K562 (cell line): ENCODE measurements at regions not wholly inside any gene's neighbourhood (a gene's known extent, or its start where the extent isn't known, plus 50 kb on each side); places are given as distances from the start of the nearest gene placed in this dataset.

Source experiments
- ATAC-seq: fragments of 200-7000 bp; cut with Tn5 transposase; 3 replicates; pipeline ENCODE4 v1.9.1; 2020; ENCODE audit warnings: moderate library complexity
- BruUV-seq: library from RNA; stranded (reverse); fragments of 400-500 nt; replicated peaks from 2 replicates; lab custom pipeline; 2021; lab: Mats Ljungman, UMichigan
- CTCF ChIA-PET: fragments of 300-600 bp; formaldehyde crosslinking; extraction: SDS; loops from one replicate; lab custom pipeline; 2021; ENCODE audit warnings: low intra/inter-chr PET ratio; lab: Yijun Ruan, JAX
- POLR2A ChIA-PET: fragments of 300-600, 350-650 bp; sonication (Branson Sonifier 250); formaldehyde crosslinking; extraction: SDS; loops from one replicate; lab custom pipeline; 2021; ENCODE audit warnings: antibody characterized with exemption, inconsistent platforms; lab: Yijun Ruan, JAX
- DNase-seq, 4 experiments: peaks; one replicate each; pipeline versions ENCODE4 v3.0.0 to v3.0.0-alpha.2; 2011 to 2018; ENCODE audit warnings: low spot score in 3 of 4, mixed read lengths in 3 of 4; ENCODE audit errors: extremely low read depth in 1 of 4
- FAIRE-seq: peaks from 2 replicates; lab custom pipeline; 2011; peaks lifted over from hg19 to GRCh38; lab: Jason Lieb, UNC
- H2AFZ ChIP-seq: 2 replicates; pipeline ENCODE4 v1.6.0; 2011; ENCODE audit warnings: low read depth, low read length, control low read depth, inconsistent platforms
- H3K27ac ChIP-seq: fragments of 200-600 bp; 3 replicates; pipeline ENCODE4 v1.8.0; 2011; ENCODE audit warnings: low read depth, mild to moderate bottlenecking, control low read depth, inconsistent platforms, low read length, moderate library complexity, mixed read lengths; ENCODE audit errors: extremely low read depth
- H3K27me3 ChIP-seq, 2 experiments: fragments of 300-600 bp in 1 of 2; 2 replicates in 1 of 2; 3 replicates in 1 of 2; pipeline versions ENCODE4 v1.6.0 to v1.8.0; 2011; ENCODE audit warnings: inconsistent platforms in 2 of 2, low read length in 2 of 2, mild to moderate bottlenecking in 1 of 2, mixed read lengths in 1 of 2, moderate library complexity in 1 of 2; ENCODE audit not compliant: control insufficient read depth in 2 of 2, insufficient read depth in 2 of 2
- H3K36me3 ChIP-seq: fragments of 300-600 bp; 3 replicates; pipeline ENCODE4 v1.8.0; 2011; ENCODE audit warnings: mild to moderate bottlenecking, low read length, inconsistent platforms; ENCODE audit not compliant: control insufficient read depth, insufficient read depth
- H3K4me1 ChIP-seq, 2 experiments: fragments of 200-600 bp in 1 of 2; replicated peaks in 1 of 2; 2 replicates in 1 of 2; 3 replicates in 1 of 2; pipeline versions ENCODE4 v1.5.1 to v1.8.0; 2011; ENCODE audit warnings: inconsistent platforms in 2 of 2, low read length in 2 of 2, mild to moderate bottlenecking in 1 of 2, mixed read lengths in 1 of 2, moderate library complexity in 1 of 2; ENCODE audit not compliant: control insufficient read depth in 2 of 2, insufficient read depth in 2 of 2
- H3K4me2 ChIP-seq: 2 replicates; pipeline ENCODE4 v1.6.1; 2011; ENCODE audit warnings: low read length, control low read depth, inconsistent platforms, mixed read lengths; ENCODE audit not compliant: insufficient read depth
- H3K4me3 ChIP-seq: fragments of 200-600 bp; sonication (generic), shearing (Covaris generic); 2 replicates; pipeline ENCODE4 v1.5.1; 2016; ENCODE audit warnings: control low read depth, inconsistent platforms
- H3K79me2 ChIP-seq: fragments of 200-600 bp; 3 replicates; pipeline ENCODE4 v1.8.0; 2011; ENCODE audit warnings: low read length, inconsistent platforms; ENCODE audit not compliant: control insufficient read depth, insufficient read depth
- H3K9ac ChIP-seq, 2 experiments: 2 replicates each; pipeline versions ENCODE4 v1.6.0 to v1.6.1; 2011; ENCODE audit warnings: low read depth in 2 of 2, low read length in 2 of 2, control low read depth in 1 of 2, inconsistent platforms in 1 of 2, mild to moderate bottlenecking in 1 of 2, mixed read lengths in 1 of 2; ENCODE audit not compliant: insufficient read depth in 1 of 2
- H3K9me1 ChIP-seq: one replicate; pipeline ENCODE4 v1.6.0; 2011; ENCODE audit warnings: inconsistent platforms, mild to moderate bottlenecking, low read length, moderate library complexity; ENCODE audit not compliant: control insufficient read depth, insufficient read depth
- H3K9me3 ChIP-seq: replicated peaks from 2 replicates; pipeline ENCODE4 v1.5.1; 2011; ENCODE audit warnings: low read depth, low read length, inconsistent platforms; ENCODE audit not compliant: control insufficient read depth, insufficient read depth
- H4K20me1 ChIP-seq: replicated peaks from 2 replicates; pipeline ENCODE4 v1.6.1; 2011; ENCODE audit warnings: low read length, inconsistent platforms, mixed read lengths; ENCODE audit not compliant: control insufficient read depth, insufficient read depth
- HMG20A ChIP-seq: fragments of 450-650 bp; formaldehyde crosslinking; conservative IDR thresholded peaks from 2 replicates; pipeline ENCODE4 v1.4.0; 2020; ENCODE audit warnings: mild to moderate bottlenecking, mixed read lengths
- MCM7 ChIP-seq, 2 experiments: fragments of 450-650 bp; IDR thresholded peaks; 2 replicates each; pipeline ENCODE4 v1.6.1; 2016 to 2018
- PURB ChIP-seq: sonication (generic); formaldehyde crosslinking; IDR thresholded peaks from 2 replicates; pipeline ENCODE4 v1.9.0; 2021; ENCODE audit warnings: low read depth, mild to moderate bottlenecking, missing genetic modification reagents
- SRF ChIP-seq, 2 experiments: fragments of 250-450, 450-650 bp in 1 of 2; sonication (Bioruptor Pico) in 1 of 2; sonication (generic) in 1 of 2; formaldehyde crosslinking; IDR thresholded peaks; 2 replicates each; pipeline versions ENCODE4 v1.5.0 to v1.5.1; 2020 to 2022; ENCODE audit warnings: mild to moderate bottlenecking in 1 of 2, missing genetic modification reagents in 1 of 2
- WGBS: fragments of 100-300 bp; shearing (Covaris generic); methylation state at CpG from one replicate; pipeline ENCODE4 v1.1.6; 2016; ENCODE audit warnings: low coverage, mixed read lengths; ENCODE audit not compliant: insufficient coverage; ENCODE audit errors: missing lambda C conversion rate; 5-methylcytosine and 5-hydroxymethylcytosine counted together
- in situ Hi-C: fragments of 300-500 bp; cut with MboI; formaldehyde crosslinking; loops from 4 replicates; pipeline ENCODE4 v1.15.0; 2018; ENCODE audit warnings: inconsistent platforms, mixed read lengths
- intact Hi-C: fragments of 100-400 bp; cut with micrococcal nuclease; formaldehyde crosslinking; loops from 2 replicates; pipeline ENCODE4 v1.14.2; 2022
- TF ChIP-seq, protein P1 (sequence below): sonication (generic); formaldehyde crosslinking; IDR thresholded peaks from 2 replicates; pipeline ENCODE4 v1.8.1; 2023; ENCODE audit warnings: mild to moderate bottlenecking, missing genetic modification reagents
- TF ChIP-seq, protein P2 (sequence below): fragments of 450-650 bp; IDR thresholded peaks from 2 replicates; pipeline ENCODE4 v1.6.1; 2016; ENCODE audit warnings: borderline replicate concordance

DNA sequence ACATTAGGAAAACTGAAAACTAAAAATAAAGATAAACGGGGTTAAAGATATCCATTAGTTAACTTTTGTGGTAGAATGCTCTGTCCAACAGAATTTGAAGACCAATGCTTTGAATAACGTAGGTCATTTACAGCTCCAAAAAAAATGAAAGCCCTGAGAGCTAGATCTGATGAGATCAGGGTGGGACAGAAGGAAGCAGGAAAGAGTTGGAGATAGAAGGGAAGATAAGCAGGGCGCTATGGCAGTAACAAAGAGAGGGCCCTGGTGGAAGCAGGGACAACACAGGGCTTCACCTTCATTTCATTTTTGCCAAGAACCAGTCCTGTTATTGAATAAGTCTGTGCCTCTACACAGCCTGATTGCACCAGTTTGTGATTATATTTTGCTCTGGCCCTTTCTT, 51.0 kb upstream of the RGS8 start:
- BruUV-seq = no TSS peak
- no peaks in the 10 kb centered on the region for H3K36me3 ChIP-seq
- CTCF ChIA-PET = no interaction called here
- POLR2A ChIA-PET = no interaction called here
- intact Hi-C loops = no loop called here
- no peak overlapping the region for H3K4me2 ChIP-seq
- no peak overlapping the region for H3K4me3 ChIP-seq
- 0% methylated on average over 3 of the region's 3 CpGs for WGBS
- H3K9me3 ChIP-seq = no peaks in the 10 kb centered on the region
- no peak for DNase-seq
- FAIRE-seq = no peak
- H3K9ac ChIP-seq = no peak overlapping the region
- H2AFZ ChIP-seq = no peak overlapping the region
- TF ChIP-seq, protein P1, sequence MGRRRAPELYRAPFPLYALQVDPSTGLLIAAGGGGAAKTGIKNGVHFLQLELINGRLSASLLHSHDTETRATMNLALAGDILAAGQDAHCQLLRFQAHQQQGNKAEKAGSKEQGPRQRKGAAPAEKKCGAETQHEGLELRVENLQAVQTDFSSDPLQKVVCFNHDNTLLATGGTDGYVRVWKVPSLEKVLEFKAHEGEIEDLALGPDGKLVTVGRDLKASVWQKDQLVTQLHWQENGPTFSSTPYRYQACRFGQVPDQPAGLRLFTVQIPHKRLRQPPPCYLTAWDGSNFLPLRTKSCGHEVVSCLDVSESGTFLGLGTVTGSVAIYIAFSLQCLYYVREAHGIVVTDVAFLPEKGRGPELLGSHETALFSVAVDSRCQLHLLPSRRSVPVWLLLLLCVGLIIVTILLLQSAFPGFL (CRISPR knock-in tag) = no peak
- TF ChIP-seq, protein P2, sequence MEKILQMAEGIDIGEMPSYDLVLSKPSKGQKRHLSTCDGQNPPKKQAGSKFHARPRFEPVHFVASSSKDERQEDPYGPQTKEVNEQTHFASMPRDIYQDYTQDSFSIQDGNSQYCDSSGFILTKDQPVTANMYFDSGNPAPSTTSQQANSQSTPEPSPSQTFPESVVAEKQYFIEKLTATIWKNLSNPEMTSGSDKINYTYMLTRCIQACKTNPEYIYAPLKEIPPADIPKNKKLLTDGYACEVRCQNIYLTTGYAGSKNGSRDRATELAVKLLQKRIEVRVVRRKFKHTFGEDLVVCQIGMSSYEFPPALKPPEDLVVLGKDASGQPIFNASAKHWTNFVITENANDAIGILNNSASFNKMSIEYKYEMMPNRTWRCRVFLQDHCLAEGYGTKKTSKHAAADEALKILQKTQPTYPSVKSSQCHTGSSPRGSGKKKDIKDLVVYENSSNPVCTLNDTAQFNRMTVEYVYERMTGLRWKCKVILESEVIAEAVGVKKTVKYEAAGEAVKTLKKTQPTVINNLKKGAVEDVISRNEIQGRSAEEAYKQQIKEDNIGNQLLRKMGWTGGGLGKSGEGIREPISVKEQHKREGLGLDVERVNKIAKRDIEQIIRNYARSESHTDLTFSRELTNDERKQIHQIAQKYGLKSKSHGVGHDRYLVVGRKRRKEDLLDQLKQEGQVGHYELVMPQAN = no peak
- TF ChIP-seq PURB (CRISPR knock-in tag) (no peak), HMG20A (no peak), MCM7 (IDR thresholded peaks at IDR 0.05) (no peak), SRF (CRISPR knock-in tag; IDR thresholded peaks at IDR 0.05) (no peak)
- no peak overlapping the region for H3K27ac ChIP-seq
- H3K9me1 ChIP-seq = no peaks in the 10 kb centered on the region
- H4K20me1 ChIP-seq = no peaks in the 10 kb centered on the region
- in situ Hi-C loops = no loop called here
- ATAC-seq = no peak
- H3K79me2 ChIP-seq = no peaks in the 10 kb centered on the region
- H3K27me3 ChIP-seq = peaks cover 3 to 16% of the 10 kb centered on the region in 2 experiments; a peak in 3 of 5 replicates
- no peaks in the 10 kb centered on the region for H3K4me1 ChIP-seq
